Neural crest cell (in vitro differentiated cells): ENCODE measurements at regions not wholly inside any gene's neighbourhood (a gene's known extent, or its start where the extent isn't known, plus 50 kb on each side); places are given as distances from the start of the nearest gene placed in this dataset.
"Not testable (repeated sequence)": the region's sequence is repeated elsewhere in the genome, so short reads cannot be mapped to it uniquely, and the experiment has no call there.

Source experiments
- DNase-seq: peaks from one replicate; pipeline ENCODE4 v3.0.0; 2021; ENCODE audit warnings: low read depth, mixed read lengths, low spot score
- H3K27ac Mint-ChIP-seq: one replicate; pipeline ENCODE4 v1.8.0; 2021; ENCODE audit warnings: mild to moderate bottlenecking, mixed read lengths; ENCODE audit not compliant: unreplicated experiment
- H3K27me3 Mint-ChIP-seq: 2 replicates; pipeline ENCODE4 v1.8.0; 2021; ENCODE audit warnings: low read depth, mild to moderate bottlenecking, mixed read lengths
- H3K36me3 Mint-ChIP-seq: 2 replicates; pipeline ENCODE4 v1.8.0; 2021; ENCODE audit warnings: low read depth, mild to moderate bottlenecking, mixed read lengths
- H3K4me1 Mint-ChIP-seq: 2 replicates; pipeline ENCODE4 v1.8.0; 2021; ENCODE audit warnings: mixed read lengths
- H3K4me3 Mint-ChIP-seq: one replicate; pipeline ENCODE4 v1.8.0; 2021; ENCODE audit warnings: mild to moderate bottlenecking, mixed read lengths
- H3K9me3 Mint-ChIP-seq: 2 replicates; pipeline ENCODE4 v1.8.0; 2021; ENCODE audit warnings: mixed read lengths
- CTCF ChIP-seq: fragments of 200-600 bp; sonication (generic); conservative IDR thresholded peaks from 2 replicates; pipeline ENCODE4 v1.5.0; 2021; ENCODE audit warnings: antibody characterized with exemption, mild to moderate bottlenecking

- Mint-ChIP-seq H3K27ac (no peak overlapping the region), H3K4me3 (no peak overlapping the region), H3K27me3 (no peaks in the 10 kb centered on the region), H3K9me3 (no peaks in the 10 kb centered on the region), H3K4me1 (no peaks in the 10 kb centered on the region), H3K36me3 (no peaks in the 10 kb centered on the region)
- no peak for DNase-seq
- no peak for TF ChIP-seq CTCF
These were observed 627.9 kb downstream of the IQCM start for GRCh38 chr4:149187726-149188125.

DNA sequence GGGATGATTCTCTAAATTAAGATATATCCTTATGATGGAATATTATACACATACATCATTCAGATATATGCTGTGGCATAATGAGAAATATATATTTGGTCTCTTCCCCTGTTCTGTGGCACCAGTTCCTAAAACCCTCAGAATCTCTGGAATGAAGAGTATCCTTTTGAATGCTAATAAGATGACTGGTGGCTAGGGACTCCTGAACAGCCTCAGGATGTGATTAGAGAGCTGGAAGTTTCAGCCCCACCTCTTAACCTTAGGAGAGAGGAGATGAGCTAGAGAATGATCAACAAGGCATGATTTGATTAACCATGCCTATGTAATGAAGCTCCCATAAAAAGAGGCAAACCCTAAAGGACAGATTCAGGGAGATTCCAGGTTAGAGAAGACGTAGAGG, 632.0 kb downstream of the IQCM start:
- Mint-ChIP-seq H3K4me1 (no peaks in the 10 kb centered on the region), H3K27ac (no peak overlapping the region), H3K36me3 (peaks cover 2% of the 10 kb centered on the region), H3K9me3 (peaks cover 11% of the 10 kb centered on the region), H3K4me3 (no peak overlapping the region), H3K27me3 (no peaks in the 10 kb centered on the region)
- no peak for TF ChIP-seq CTCF
- no peak for DNase-seq

- not testable (repeated sequence) for H3K4me3 Mint-ChIP-seq
These were observed 634.2 kb downstream of the IQCM start for GRCh38 chr4:149181459-149181858.

DNA sequence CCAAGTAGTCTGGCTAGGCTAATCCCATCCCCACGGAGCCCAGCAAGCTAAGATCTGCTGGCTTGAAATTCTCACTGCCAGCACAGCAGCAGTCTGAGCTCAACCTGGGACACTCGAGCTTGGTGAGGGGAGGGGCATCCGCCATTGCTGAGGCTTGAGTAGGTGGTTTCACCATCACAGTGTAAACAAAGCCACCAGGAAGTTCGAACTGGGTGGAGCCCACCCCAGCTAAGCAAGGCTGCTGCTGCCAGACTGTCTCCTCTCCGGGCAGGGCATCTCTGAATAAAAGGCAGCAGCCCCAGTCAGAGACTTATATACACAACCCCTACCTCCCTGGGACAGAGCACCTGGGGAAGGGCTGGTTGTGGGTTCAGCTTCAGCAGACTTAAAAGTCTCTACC, 639.6 kb downstream of the IQCM start:
- no peak for TF ChIP-seq CTCF
- peaks cover under 1% of the 10 kb centered on the region for H3K36me3 Mint-ChIP-seq
- peaks cover 9% of the 10 kb centered on the region for H3K9me3 Mint-ChIP-seq
- no peak overlapping the region for H3K4me3 Mint-ChIP-seq
- H3K4me1 Mint-ChIP-seq = no peaks in the 10 kb centered on the region
- no peaks in the 10 kb centered on the region for H3K27me3 Mint-ChIP-seq
- no peak for DNase-seq
- no peak overlapping the region for H3K27ac Mint-ChIP-seq

More at GRCh38 chr4:149181459-149181858, 634.2 kb downstream of the IQCM start:
- peaks cover 11% of the 10 kb centered on the region for H3K9me3 Mint-ChIP-seq
- H3K27me3 Mint-ChIP-seq, H3K27ac Mint-ChIP-seq, H3K36me3 Mint-ChIP-seq, DNase-seq, H3K4me1 Mint-ChIP-seq: not testable (repeated sequence)

DNA sequence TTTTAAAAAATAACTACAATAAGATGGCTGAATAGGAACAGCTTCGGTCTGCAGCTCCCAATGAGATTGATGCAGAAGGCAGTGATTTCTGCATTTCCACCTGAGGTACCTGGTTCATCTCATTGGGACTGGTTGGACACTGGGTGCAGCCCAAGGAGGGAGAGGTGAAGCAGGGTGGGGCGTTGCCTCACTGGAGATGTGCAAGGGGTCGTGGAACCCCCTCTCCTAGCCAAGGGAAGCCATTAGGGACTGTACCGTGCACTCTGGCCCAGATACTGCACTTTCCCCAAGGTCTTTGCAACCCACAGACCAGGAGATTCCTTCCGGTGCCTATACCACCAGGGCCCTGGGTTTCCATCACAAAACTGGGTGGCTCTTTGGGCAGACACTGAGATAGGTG, 640.1 kb downstream of the IQCM start:
- Mint-ChIP-seq H3K4me1 (no peaks in the 10 kb centered on the region), H3K36me3 (no peaks in the 10 kb centered on the region), H3K27me3 (no peaks in the 10 kb centered on the region), H3K4me3 (no peak overlapping the region), H3K27ac (no peak overlapping the region), H3K9me3 (peaks cover 8% of the 10 kb centered on the region)
- TF ChIP-seq CTCF = no peak
- DNase-seq = no peak

DNA sequence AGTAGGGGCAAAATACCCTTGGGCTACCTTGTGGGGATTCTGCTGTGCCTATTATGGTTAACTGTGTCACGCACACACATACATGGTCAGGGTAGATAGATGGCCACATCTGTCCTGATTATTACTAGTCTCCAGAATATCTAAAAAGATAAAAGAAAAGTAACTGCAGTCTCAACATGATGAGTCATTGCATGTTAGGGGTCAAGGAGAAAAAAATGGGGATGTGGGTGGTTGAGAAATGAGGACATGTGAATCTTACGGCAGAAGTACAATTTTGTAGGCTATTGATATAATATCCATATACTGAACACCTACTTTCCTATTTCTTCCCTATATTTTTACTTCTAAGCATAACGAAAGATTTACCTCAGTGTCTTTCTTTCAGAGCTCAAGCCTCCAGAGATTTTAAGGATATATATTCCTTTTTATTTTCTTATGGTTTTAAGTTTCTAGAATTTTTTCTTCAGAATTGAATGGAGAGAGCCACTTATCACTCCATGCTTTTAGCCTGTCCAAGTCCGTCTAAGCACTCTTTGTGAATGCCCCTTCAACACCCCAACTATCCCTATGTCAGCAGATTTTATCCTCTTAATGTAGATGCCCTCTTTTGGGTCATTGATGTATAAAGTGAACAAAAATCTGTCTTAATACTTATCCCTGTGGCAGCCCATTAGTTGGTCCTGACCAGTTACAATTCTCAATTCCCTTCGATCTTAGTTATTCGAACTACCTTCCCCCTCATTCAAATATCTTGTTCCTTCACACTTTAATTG, 642.2 kb downstream of the IQCM start:
- Mint-ChIP-seq H3K36me3 (no peaks in the 10 kb centered on the region), H3K27me3 (no peaks in the 10 kb centered on the region), H3K4me3 (no peak overlapping the region), H3K9me3 (no peaks in the 10 kb centered on the region), H3K4me1 (no peaks in the 10 kb centered on the region), H3K27ac (no peak overlapping the region)
- TF ChIP-seq CTCF = no peak
- no peak for DNase-seq
